GM13976 (cell line): ENCODE measurements at regions not wholly inside any gene's neighbourhood (a gene's known extent, or its start where the extent isn't known, plus 50 kb on each side); places are given as distances from the start of the nearest gene placed in this dataset.
A peak's percentile ranks its signal among the peaks of the same experiment; 100 is the strongest.

ENCODE experiments used
- DNase-seq: peaks from one replicate; pipeline ENCODE4 v3.0.0; 2012; ENCODE audit warnings: low spot score
- CTCF ChIP-seq: IDR thresholded peaks from 2 replicates; pipeline ENCODE4 v1.5.1; 2012; ENCODE audit warnings: borderline replicate concordance, mild to moderate bottlenecking; ENCODE audit not compliant: insufficient read depth; ENCODE audit errors: extremely low read depth, missing control alignments, control extremely low read depth
- in situ Hi-C: fragments of 300-500 bp; cut with MboI; formaldehyde crosslinking; loops from one replicate; pipeline ENCODE4 v1.12.0; 2022; ENCODE audit warnings: low sequenced_read_pairs, mixed read lengths, inconsistent platforms; ENCODE audit not compliant: unreplicated experiment

- no peak for DNase-seq
- no peak for TF ChIP-seq CTCF
- in situ Hi-C loops = no loop called here
Measured at GRCh38 chr6:14274016-14274415, 156.4 kb downstream of the CD83 start.

DNA sequence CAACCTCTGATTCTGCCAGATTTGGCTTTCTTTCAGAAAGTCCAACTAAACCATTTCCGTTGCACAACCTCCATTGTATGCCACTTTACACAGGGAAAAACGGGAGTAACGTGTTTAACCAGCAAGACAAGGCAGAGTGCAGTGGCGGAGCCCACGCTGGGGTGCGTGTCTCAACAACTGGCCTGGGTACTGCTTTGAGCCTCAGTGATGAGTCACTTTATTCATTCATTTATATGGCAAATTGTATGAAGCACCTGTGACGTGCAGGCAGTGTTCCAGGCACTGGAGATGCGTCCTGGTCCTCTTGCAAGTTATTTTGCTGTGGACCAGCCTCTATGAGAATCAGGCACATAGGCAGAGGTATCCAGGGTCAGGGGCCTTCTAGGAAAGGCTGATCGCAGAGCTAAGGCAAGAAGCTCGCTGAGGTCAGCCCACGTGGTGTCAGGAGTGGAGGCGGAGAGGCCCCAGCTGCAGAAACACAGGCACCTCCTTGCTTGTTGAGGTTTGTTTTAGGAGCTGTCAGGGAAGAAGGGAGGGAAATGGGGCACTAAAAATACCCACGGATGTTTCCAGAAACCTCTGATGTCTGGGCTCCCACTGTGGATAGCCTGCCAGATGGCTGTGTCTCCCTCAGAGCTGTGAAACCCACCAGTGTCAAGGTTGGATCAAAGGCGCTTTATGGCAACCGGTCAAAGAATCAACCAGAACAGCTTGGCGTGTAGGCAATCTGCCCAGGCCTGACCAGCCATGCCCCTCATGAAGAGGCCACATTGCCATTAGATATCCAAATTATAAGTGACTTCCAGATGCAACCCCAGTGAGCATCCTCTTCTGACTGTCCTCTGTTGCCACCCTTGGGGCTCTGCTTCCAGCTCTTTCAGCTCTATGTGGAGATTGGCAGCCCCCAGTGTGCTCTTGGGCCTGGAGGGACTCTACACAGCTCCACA is 157.2 kb downstream of the CD83 start:
- in situ Hi-C loops = no loop called here
- DNase-seq = no peak
- TF ChIP-seq CTCF = no peak

DNA sequence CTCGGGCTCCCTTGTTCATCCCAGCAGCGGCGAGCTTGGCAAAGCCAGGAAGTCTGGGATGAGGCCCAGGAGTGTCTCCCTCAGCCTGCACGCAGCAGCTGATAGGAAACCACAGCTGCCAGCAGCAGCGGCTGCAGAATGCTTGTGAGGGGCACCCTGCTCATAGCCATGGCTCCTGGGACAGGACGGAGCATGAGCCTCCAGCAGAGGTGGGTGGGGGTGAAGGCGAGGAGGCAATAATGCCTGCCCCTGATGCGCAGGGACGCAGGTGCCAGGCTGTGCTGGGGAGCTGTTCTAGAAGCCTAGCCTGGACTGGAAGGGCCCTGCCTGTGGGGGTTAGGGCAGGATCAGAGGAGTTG is 157.9 kb downstream of the CD83 start:
- TF ChIP-seq CTCF = no peak
- in situ Hi-C loops = no loop called here
- DNase-seq = no peak

GRCh38 chr6:14276071-14276470 is 158.5 kb downstream of the CD83 start:
- in situ Hi-C loops = no loop called here
- no peak for DNase-seq
- TF ChIP-seq CTCF = no peak

DNA sequence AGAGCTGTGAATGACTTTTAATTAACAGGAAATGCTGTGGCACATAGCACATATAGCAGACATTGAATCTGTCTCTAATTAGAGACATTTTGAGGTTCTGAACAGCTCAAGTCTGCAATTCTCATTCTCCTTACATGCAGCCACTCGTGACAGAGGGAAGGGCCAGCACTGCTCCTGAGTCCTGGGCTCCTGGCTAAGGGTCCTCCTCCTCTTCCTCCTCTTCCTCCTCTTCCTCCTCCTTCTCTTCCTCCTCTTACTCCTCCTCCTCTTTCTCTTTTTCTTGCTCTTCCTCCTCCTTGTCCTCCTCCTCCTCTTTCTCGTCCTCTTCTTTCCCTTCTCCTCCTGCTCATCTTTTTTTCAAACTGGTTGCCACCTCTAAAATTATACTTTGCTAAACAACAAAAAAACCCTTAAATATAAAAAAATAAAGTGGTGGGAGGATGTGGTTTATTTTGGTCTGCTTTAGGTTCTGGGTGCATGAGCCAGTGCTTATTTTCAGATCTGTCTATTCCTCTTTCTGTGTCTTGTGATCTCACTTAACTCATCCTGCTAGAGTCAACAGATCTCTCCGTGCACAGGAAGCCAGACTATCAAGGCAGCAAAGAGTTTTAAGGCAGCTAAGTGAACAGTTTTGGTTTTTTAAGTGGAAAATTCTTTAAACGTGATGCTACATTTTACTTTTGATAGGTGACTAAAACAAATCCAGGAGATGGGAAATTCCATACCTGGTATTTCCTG is 159.3 kb downstream of the CD83 start:
- DNase-seq = peak; percentile 77
- in situ Hi-C loops = no loop called here
- no peak for TF ChIP-seq CTCF

DNA sequence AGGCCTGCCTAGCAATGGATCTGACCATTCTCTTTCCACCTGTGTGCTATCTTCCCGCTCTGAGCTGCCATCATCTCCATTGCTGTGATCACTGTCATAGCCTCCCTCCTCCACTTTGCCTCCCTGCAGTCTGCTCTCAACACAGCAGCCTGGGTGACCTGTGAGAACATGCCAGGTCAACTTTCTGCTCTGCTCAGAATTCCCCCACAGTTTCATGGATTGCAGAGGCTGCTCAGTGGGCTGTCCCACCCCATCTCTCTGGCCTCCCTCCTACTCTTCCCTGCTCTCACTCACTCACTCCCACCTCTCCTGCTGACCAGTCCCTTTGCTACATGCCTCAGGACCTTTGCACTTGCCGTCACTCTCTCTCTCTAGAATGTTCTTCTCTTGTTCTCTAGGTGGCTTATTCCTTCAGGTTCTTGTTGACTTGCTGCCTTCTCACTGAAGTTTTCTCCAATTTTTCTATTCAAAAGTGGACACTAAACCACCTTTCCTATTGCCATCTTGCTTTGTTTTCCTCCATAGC is 159.9 kb downstream of the CD83 start:
- DNase-seq = peak; percentile 31
- no peak for TF ChIP-seq CTCF
- in situ Hi-C loops = no loop called here
